Heart left ventricle (tissue), 16 donors: ENCODE measurements at regions not wholly inside any gene's neighbourhood (a gene's known extent, or its start where the extent isn't known, plus 50 kb on each side); places are given as distances from the start of the nearest gene placed in this dataset.

Source experiments
- ATAC-seq, 4 donors: fragments of 200-7000 bp; cut with Tn5 transposase; one replicate each; pipeline ENCODE4 v1.9.1; 2020 to 2022; ENCODE audit warnings: moderate library complexity in 4 of 4, mild to moderate bottlenecking in 3 of 4, moderate number of reproducible peaks in 1 of 4
- DNase-seq, 5 donors: peaks; one replicate each; pipeline ENCODE4 v3.0.0-alpha.2; 2020
- H3K27ac ChIP-seq, 12 donors: fragments of 200-600 bp; sonication (generic) in 4 of 12; one replicate each; pipeline versions ENCODE4 v1.5.0 to v1.8.0; 2016 to 2022; ENCODE audit warnings: mild to moderate bottlenecking in 2 of 12
- H3K27me3 ChIP-seq, 9 donors: fragments of 200-600 bp; sonication (generic) in 2 of 9; one replicate each; pipeline versions ENCODE4 v1.5.1 to v1.8.0; 2016 to 2022; ENCODE audit warnings: mild to moderate bottlenecking in 3 of 9
- H3K36me3 ChIP-seq, 9 donors: fragments of 200-600 bp; sonication (generic) in 2 of 9; one replicate each; pipeline versions ENCODE4 v1.5.0 to v1.8.0; 2018 to 2022; ENCODE audit warnings: mild to moderate bottlenecking in 2 of 9
- H3K4me1 ChIP-seq, 12 donors: fragments of 200-600 bp; sonication (generic) in 4 of 12; one replicate each; pipeline versions ENCODE4 v1.5.0 to v1.8.0; 2016 to 2022; ENCODE audit warnings: mild to moderate bottlenecking in 3 of 12
- H3K4me3 ChIP-seq, 12 donors: fragments of 200-600 bp; sonication (generic) in 4 of 12; one replicate each; pipeline versions ENCODE4 v1.5.0 to v1.8.0; 2017 to 2022; ENCODE audit warnings: mild to moderate bottlenecking in 9 of 12, moderate library complexity in 4 of 12
- H3K9me3 ChIP-seq, 12 donors: fragments of 200-600 bp; sonication (generic) in 4 of 12; one replicate each; pipeline versions ENCODE4 v1.5.0 to v1.8.0; 2016 to 2022; ENCODE audit warnings: mild to moderate bottlenecking in 1 of 12
- CTCF ChIP-seq, 12 donors: fragments of 200-600 bp; sonication (generic) in 4 of 12; IDR thresholded peaks; one replicate each; pipeline versions ENCODE4 v1.5.0 to v1.8.0; 2018 to 2022; ENCODE audit warnings: antibody characterized with exemption in 12 of 12, mild to moderate bottlenecking in 5 of 12
- POLR2A ChIP-seq, 2 donors: fragments of 450-650 bp; IDR thresholded peaks; one replicate each; pipeline ENCODE4 v1.6.1; 2017; ENCODE audit warnings: antibody characterized with exemption in 2 of 2, mild to moderate bottlenecking in 2 of 2, moderate library complexity in 2 of 2
- WGBS, 4 donors: extraction: QIAGEN DNeasy Blood & Tissue Kit in 2 of 4; methylation state at CpG; one replicate each; pipeline versions ENCODE4 v1.1.5 to v1.1.7; 2013 to 2018; 5-methylcytosine and 5-hydroxymethylcytosine counted together
- intact Hi-C, 10 donors: fragments of 100-400 bp; cut with DNase I; formaldehyde crosslinking; loops; one replicate each; pipeline versions ENCODE4 v1.11.1 to v1.14.2; 2022
- donor health status: ischemic (EF 13 %, LVEDD 7.1; RV severe dilation, severe dysfunction).
- donor health status: healthy with polysubstance abuse.
- donor health status: DM: no; HTN: yes; CAD: no.
- donor health status: DM: no; HTN: no; CAD: no.
- donor health status: ischemic (EF 25% LVEDD 6.9; RV normal size, moderate dysfunction).
- donor health status: ischemic (EF 25% LVEDD 5.7; RV mildly dilated, moderate dysfunction).
- donor health status: healthy.
- donor health status: DM: yes; HTN: yes; CAD: no.
- donor health status: ischemic (EF 35%, LVEDD 5.7; RV mildly dilated, moderate dysfunction).
- donor health status: nonischemic (EF 11% LVEDD 7.7; RV severe dilation, severe dysfunction).
- donor health status: DM: yes; HTN: yes; CAD: no.
- donor health status: PGD.
- donor health status: ischemic (EF 29% LVEDD 5.4; RV normal size, mild dysfunction).
- donor health status: nonischemic (EF 23%, LVEDD 6.1; RV moderate dilation, normal function).

- Histone ChIP-seq H3K36me3 (no peaks in the 10 kb centered on the region), H3K4me1 (peaks cover 0 to 24% (median 6%) of the 10 kb centered on the region in 12 donors), H3K9me3 (no peaks in the 10 kb centered on the region), H3K27me3 (no peaks in the 10 kb centered on the region), H3K4me3 (no peak overlapping the region), H3K27ac (no peak overlapping the region)
- WGBS, 4 donors = 74 to 83% (median 74%) methylated on average over 7 of the region's 7 CpGs
- DNase-seq (no peak), ATAC-seq (no peak)
- TF ChIP-seq POLR2A (IDR thresholded peaks at IDR 0.05) = no peak
- no peak for TF ChIP-seq CTCF (IDR thresholded peaks at IDR 0.05)
- intact Hi-C loops = loop anchor here in 1 of 10 donors (5.0 to 10.0 kb wide), 2 partner anchors 47 to 75 kb away; no protein-coding TSS in a partner anchor
These were observed 176.2 kb downstream of the FOXO1 start for GRCh38 chr13:40490086-40490758.

DNA sequence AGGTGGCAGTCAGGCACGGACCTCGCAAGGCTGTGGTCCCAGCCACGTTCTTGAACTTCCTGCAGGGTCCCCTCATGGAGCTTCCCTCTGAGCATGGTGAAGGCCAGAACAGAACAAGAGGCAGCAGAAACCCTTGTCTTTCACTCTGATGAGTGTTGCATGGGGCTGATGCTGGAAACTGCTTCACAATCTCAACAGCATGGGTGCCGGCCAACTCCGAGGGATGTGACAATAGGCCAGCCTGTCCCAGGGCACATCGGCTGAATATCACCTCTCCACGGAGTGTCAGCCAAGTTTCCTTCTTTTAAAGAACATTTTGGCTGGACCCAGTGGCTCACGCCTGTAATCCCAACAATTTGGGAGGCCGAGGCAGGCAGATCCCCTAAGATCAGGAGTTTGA, 173.9 kb downstream of the FOXO1 start:
- H3K4me1 ChIP-seq = peaks cover 0 to 29% (median 16%) of the 10 kb centered on the region in 12 donors
- 53 to 70% (median 55%) methylated on average over 6 to 9 of the region's 9 CpGs for WGBS, 4 donors
- no peaks in the 10 kb centered on the region for H3K9me3 ChIP-seq
- H3K4me3 ChIP-seq = no peak overlapping the region
- H3K27me3 ChIP-seq = no peaks in the 10 kb centered on the region
- H3K27ac ChIP-seq = peak overlapping the region in 4 of 12 donors; percentile 2 to 48 (median 36)
- peak; percentile 92 to 94 (median 94) for ATAC-seq
- TF ChIP-seq POLR2A (IDR thresholded peaks at IDR 0.05) (no peak), CTCF (IDR thresholded peaks at IDR 0.05) (no peak)
- intact Hi-C loops = loop anchor here in 1 of 10 donors (5.0 to 10.0 kb wide), 2 partner anchors 45 to 72 kb away; no protein-coding TSS in a partner anchor
- peak; percentile 48 to 87 (median 76) for DNase-seq
- no peaks in the 10 kb centered on the region for H3K36me3 ChIP-seq

GRCh38 chr13:40494513-40494912, 171.9 kb downstream of the FOXO1 start:
- Histone ChIP-seq H3K9me3 (no peaks in the 10 kb centered on the region), H3K4me1 (peaks cover 0 to 29% (median 16%) of the 10 kb centered on the region in 12 donors), H3K4me3 (no peak overlapping the region), H3K36me3 (no peaks in the 10 kb centered on the region), H3K27ac (peak overlapping the region in 1 of 12 donors; percentile 54), H3K27me3 (no peaks in the 10 kb centered on the region)
- no peak for TF ChIP-seq POLR2A (IDR thresholded peaks at IDR 0.05)
- TF ChIP-seq CTCF (IDR thresholded peaks at IDR 0.05) = no peak
- intact Hi-C loops = loop anchor here in 1 of 10 donors (5.0 to 10.0 kb wide), 2 partner anchors 43 to 70 kb away; no protein-coding TSS in a partner anchor
- DNase-seq = no peak
- no peak for ATAC-seq
- 39 to 55% (median 50%) methylated on average over 2 of the region's 2 CpGs for WGBS, 4 donors

DNA sequence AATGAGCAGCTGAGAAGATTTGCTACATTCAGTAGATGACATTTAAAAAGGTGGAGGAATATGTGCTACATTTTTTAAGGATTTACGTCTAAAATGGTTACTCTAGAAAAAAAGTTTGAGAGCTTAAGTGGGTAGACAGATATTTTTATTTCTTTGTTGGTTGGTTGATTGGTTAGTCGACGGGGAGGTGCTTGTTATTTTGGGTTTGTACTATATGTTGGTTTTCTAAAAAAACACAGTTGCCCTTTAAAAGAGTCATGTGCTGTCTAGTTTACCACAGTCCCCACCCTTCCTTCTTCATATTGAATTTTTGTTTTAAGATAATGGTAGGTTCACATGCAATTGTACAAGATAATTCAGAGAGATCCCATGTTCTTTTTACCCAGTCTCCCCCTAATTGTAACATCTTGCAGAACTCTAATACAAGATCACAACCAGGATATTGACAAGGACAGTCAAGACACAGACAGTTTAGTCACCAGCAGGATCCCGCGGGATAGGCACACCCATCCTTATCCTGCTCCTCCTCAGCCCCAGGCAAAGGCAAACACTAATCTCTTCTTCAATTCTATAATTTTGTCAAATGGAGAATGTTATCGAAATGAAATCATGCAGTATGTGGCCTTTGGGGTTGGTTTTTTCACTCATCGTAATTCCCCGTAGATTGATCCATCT, 171.4 kb downstream of the FOXO1 start:
- H3K36me3 ChIP-seq = no peaks in the 10 kb centered on the region
- no peaks in the 10 kb centered on the region for H3K27me3 ChIP-seq
- H3K9me3 ChIP-seq = no peaks in the 10 kb centered on the region
- peak overlapping the region in 1 of 12 donors; percentile 54 for H3K27ac ChIP-seq
- ATAC-seq (no peak), DNase-seq (no peak)
- no peak for TF ChIP-seq POLR2A (IDR thresholded peaks at IDR 0.05)
- no peak for TF ChIP-seq CTCF (IDR thresholded peaks at IDR 0.05)
- intact Hi-C loops = loop anchor here in 2 of 10 donors (1.0 to 10.0 kb wide), 3 partner anchors 42 to 168 kb away; no protein-coding TSS in a partner anchor
- peaks cover 0 to 29% (median 16%) of the 10 kb centered on the region in 12 donors for H3K4me1 ChIP-seq
- 62 to 75% (median 66%) methylated on average over 8 of the region's 8 CpGs for WGBS, 4 donors
- no peak overlapping the region for H3K4me3 ChIP-seq
